H1 (cell line): ENCODE measurements at regions not wholly inside any gene's neighbourhood (a gene's known extent, or its start where the extent isn't known, plus 50 kb on each side); places are given as distances from the start of the nearest gene placed in this dataset.

Experiments used
- CTCF ChIA-PET: fragments of 300-600 bp; sonication (Branson Sonifier 250); formaldehyde crosslinking; loops from one replicate; lab custom pipeline; 2021; ENCODE audit not compliant: partially characterized antibody; lab: Charles Lee
- POLR2A ChIA-PET: fragments of 300-600 bp; sonication (Branson Sonifier 250); formaldehyde crosslinking; loops from one replicate; lab custom pipeline; 2021; ENCODE audit warnings: inconsistent platforms; ENCODE audit not compliant: partially characterized antibody; lab: Charles Lee
- DNase-seq, 2 experiments: peaks; one replicate each; pipeline versions ENCODE4 v3.0.0 to v3.0.0-alpha.2; 2010 to 2022; ENCODE audit warnings: low spot score in 2 of 2, low read depth in 1 of 2, mixed read lengths in 1 of 2
- FAIRE-seq: peaks from 2 replicates; lab custom pipeline; 2011; peaks lifted over from hg19 to GRCh38; lab: Jason Lieb, UNC
- H2AFZ ChIP-seq: 2 replicates; pipeline ENCODE4 v1.8.1; 2012; ENCODE audit warnings: low read length, inconsistent platforms
- H2AK5ac ChIP-seq: 2 replicates; pipeline ENCODE4 v1.6.1; 2013; ENCODE audit warnings: low read depth, low read length
- H2BK120ac ChIP-seq: replicated peaks from 2 replicates; pipeline ENCODE3; 2013; ENCODE audit warnings: low read depth, low read length, inconsistent platforms
- H2BK12ac ChIP-seq: 2 replicates; pipeline ENCODE4 v1.6.1; 2013; ENCODE audit warnings: low read depth, low read length
- H2BK15ac ChIP-seq: 2 replicates; pipeline ENCODE4 v1.6.1; 2013; ENCODE audit warnings: low read length
- H2BK20ac ChIP-seq: 2 replicates; pipeline ENCODE4 v1.6.1; 2013; ENCODE audit warnings: low read length
- H2BK5ac ChIP-seq: 2 replicates; pipeline ENCODE4 v1.6.1; 2013; ENCODE audit warnings: low read depth, low read length
- H3K14ac ChIP-seq: 2 replicates; pipeline ENCODE4 v1.6.1; 2013; ENCODE audit warnings: inconsistent platforms; ENCODE audit not compliant: insufficient read length
- H3K18ac ChIP-seq: 2 replicates; pipeline ENCODE4 v1.6.1; 2013; ENCODE audit warnings: low read length; ENCODE audit errors: extremely low read depth
- H3K23ac ChIP-seq: 2 replicates; pipeline ENCODE4 v1.6.1; 2013; ENCODE audit warnings: inconsistent platforms; ENCODE audit not compliant: insufficient read length
- H3K23me2 ChIP-seq: 2 replicates; pipeline ENCODE4 v1.6.1; 2013; ENCODE audit warnings: low read depth, low read length
- H3K27ac ChIP-seq: 2 replicates; pipeline ENCODE4 v1.6.1; 2011; ENCODE audit warnings: low read depth, low read length, inconsistent platforms
- H3K27me3 ChIP-seq, 4 experiments: replicated peaks in 1 of 4; 1 replicate in 1 of 4; 2 replicates in 3 of 4; pipeline versions ENCODE4 v1.6.1 to v1.8.1; 2011 to 2013; ENCODE audit warnings: low read length in 3 of 4, mild to moderate bottlenecking in 3 of 4, inconsistent platforms in 2 of 4, mixed read lengths in 2 of 4, moderate library complexity in 1 of 4; ENCODE audit not compliant: control insufficient read depth in 3 of 4, insufficient read depth in 3 of 4; ENCODE audit errors: extremely low read depth in 1 of 4
- H3K36me3 ChIP-seq, 4 experiments: 2 replicates each; pipeline versions ENCODE4 v1.6.1 to v1.8.1; 2011 to 2013; ENCODE audit warnings: mild to moderate bottlenecking in 4 of 4, low read length in 3 of 4, moderate library complexity in 2 of 4, control low read depth in 1 of 4, inconsistent platforms in 1 of 4; ENCODE audit not compliant: insufficient read depth in 4 of 4, control insufficient read depth in 2 of 4
- H3K4ac ChIP-seq: replicated peaks from 2 replicates; pipeline ENCODE3; 2013; ENCODE audit warnings: low read length, low read depth, mixed read lengths, inconsistent platforms; ENCODE audit not compliant: insufficient read length
- H3K4me1 ChIP-seq, 4 experiments: replicated peaks in 1 of 4; 1 replicate in 1 of 4; 2 replicates in 3 of 4; pipeline versions ENCODE4 v1.6.1 to v1.8.1; 2011 to 2013; ENCODE audit warnings: low read length in 3 of 4, inconsistent platforms in 2 of 4, mixed read lengths in 1 of 4; ENCODE audit not compliant: insufficient read depth in 4 of 4, control insufficient read depth in 3 of 4
- H3K4me2 ChIP-seq, 2 experiments: 2 replicates each; pipeline versions ENCODE4 v1.6.1 to v1.8.1; 2011 to 2013; ENCODE audit warnings: low read depth in 2 of 2, low read length in 2 of 2, control low read depth in 1 of 2, inconsistent platforms in 1 of 2, mild to moderate bottlenecking in 1 of 2; ENCODE audit not compliant: insufficient read depth in 1 of 2
- H3K4me3 ChIP-seq, 4 experiments: fragments of 200-600, 300-600 bp in 1 of 4; sonication (generic), shearing (Covaris generic), sonication (Bioruptor Twin) in 1 of 4; 2 replicates each; pipeline versions ENCODE4 v1.5.1 to v1.8.1; 2011 to 2016; ENCODE audit warnings: low read length in 4 of 4, low read depth in 3 of 4, control low read depth in 2 of 4, inconsistent platforms in 2 of 4, mild to moderate bottlenecking in 2 of 4, mixed read lengths in 1 of 4, moderate library complexity in 1 of 4; ENCODE audit not compliant: insufficient read depth in 2 of 4; ENCODE audit errors: extremely low read depth in 1 of 4
- H3K56ac ChIP-seq: replicated peaks from 2 replicates; pipeline ENCODE3; 2013; ENCODE audit warnings: low read depth, mild to moderate bottlenecking, mixed read lengths, low read length, inconsistent platforms; ENCODE audit not compliant: insufficient read length
- H3K79me1 ChIP-seq: 2 replicates; pipeline ENCODE4 v1.6.1; 2013; ENCODE audit warnings: low read depth, low read length, control low read depth
- H3K79me2 ChIP-seq, 2 experiments: 2 replicates each; pipeline versions ENCODE4 v1.6.1 to v1.8.1; 2012 to 2013; ENCODE audit warnings: low read length in 2 of 2, mild to moderate bottlenecking in 2 of 2, inconsistent platforms in 1 of 2; ENCODE audit not compliant: insufficient read depth in 2 of 2, control insufficient read depth in 1 of 2
- H3K9ac ChIP-seq, 4 experiments: replicated peaks in 1 of 4; 1 replicate in 1 of 4; 2 replicates in 3 of 4; pipeline versions ENCODE4 v1.6.1 to v1.8.1; 2011 to 2013; ENCODE audit warnings: low read depth in 3 of 4, low read length in 3 of 4, control low read depth in 2 of 4, mild to moderate bottlenecking in 2 of 4, moderate library complexity in 2 of 4, inconsistent platforms in 1 of 4; ENCODE audit errors: extremely low read depth in 1 of 4
- H3K9me3 ChIP-seq, 2 experiments: 2 replicates each; pipeline versions ENCODE4 v1.6.1 to v1.8.1; 2012 to 2013; ENCODE audit warnings: mild to moderate bottlenecking in 2 of 2, moderate library complexity in 2 of 2, control low read depth in 1 of 2, inconsistent platforms in 1 of 2, low read depth in 1 of 2, low read length in 1 of 2, mixed read lengths in 1 of 2; ENCODE audit not compliant: insufficient read depth in 2 of 2
- H4K20me1 ChIP-seq, 2 experiments: replicated peaks in 1 of 2; 2 replicates each; pipeline versions ENCODE3 to v1.8.1; 2011 to 2013; ENCODE audit warnings: inconsistent platforms in 2 of 2, low read length in 2 of 2, mild to moderate bottlenecking in 1 of 2; ENCODE audit not compliant: insufficient read depth in 2 of 2, control insufficient read depth in 1 of 2
- H4K5ac ChIP-seq: 2 replicates; pipeline ENCODE4 v1.6.1; 2013; ENCODE audit warnings: low read length, low read depth, mixed read lengths, inconsistent platforms; ENCODE audit not compliant: insufficient read length
- H4K8ac ChIP-seq: 2 replicates; pipeline ENCODE4 v1.8.0; 2013; ENCODE audit warnings: mild to moderate bottlenecking, moderate library complexity, low read length, inconsistent platforms; ENCODE audit not compliant: insufficient read depth; ENCODE audit errors: extremely low read depth
- H4K91ac ChIP-seq: replicated peaks from 2 replicates; pipeline ENCODE3; 2013; ENCODE audit warnings: low read length, mixed read lengths, inconsistent platforms; ENCODE audit not compliant: insufficient read length
- ATF3 ChIP-seq: IDR thresholded peaks from 2 replicates; pipeline ENCODE4 v1.6.1; 2011; ENCODE audit warnings: low read depth, mild to moderate bottlenecking, low read length; ENCODE audit not compliant: insufficient read depth
- NANOG ChIP-seq: IDR thresholded peaks from 2 replicates; pipeline ENCODE4 v1.6.1; 2011; ENCODE audit warnings: low read length, low read depth, mild to moderate bottlenecking, inconsistent platforms; ENCODE audit not compliant: insufficient read depth, poor library complexity, severe bottlenecking
- SIRT6 ChIP-seq: IDR thresholded peaks from one replicate; pipeline ENCODE4 v1.7.1; 2012; ENCODE audit warnings: low read length, inconsistent platforms
- TAF7 ChIP-seq: optimal IDR thresholded peaks from 2 replicates; pipeline ENCODE3; 2011; ENCODE audit warnings: low read depth, mild to moderate bottlenecking, inconsistent platforms, low read length, moderate library complexity, borderline replicate concordance
- YY1 ChIP-seq: IDR thresholded peaks from 2 replicates; pipeline ENCODE4 v1.6.1; 2011; ENCODE audit warnings: low read depth, mild to moderate bottlenecking, low read length

DNA sequence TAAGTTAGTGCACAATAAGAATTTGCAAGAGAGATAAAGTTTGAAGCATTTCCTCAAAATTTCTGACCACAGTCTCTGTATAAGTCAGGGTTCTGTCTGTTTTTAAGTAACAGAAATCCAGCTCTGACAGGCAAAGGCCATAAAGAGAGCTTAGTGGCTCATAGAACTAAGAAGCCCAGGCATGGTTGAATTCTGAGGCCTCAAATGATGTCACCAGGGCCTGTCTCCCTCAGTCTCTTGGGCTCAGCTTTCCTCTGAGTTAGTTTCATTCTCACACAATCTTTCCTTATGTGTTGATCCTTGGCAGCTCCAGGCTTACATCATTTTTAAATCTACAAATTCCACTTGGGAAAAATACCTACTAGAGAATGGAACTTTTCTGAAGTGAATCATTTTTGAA lies 173.4 kb upstream of the ATP2B1 start:
- no peak for DNase-seq

More for the DNA sequence above, 173.4 kb upstream of the ATP2B1 start:
- no peak overlapping the region for H4K91ac ChIP-seq
- peaks cover 0 to 4% (median 0%) of the 10 kb centered on the region in 4 experiments; a peak in 2 of 7 replicates for H3K4me1 ChIP-seq
- H3K23ac ChIP-seq: no peak overlapping the region
- H2AFZ ChIP-seq: no peak overlapping the region; the same call in 1 of the 2 replicates
- no peaks in the 10 kb centered on the region for H3K27me3 ChIP-seq
- no peak overlapping the region for H2BK15ac ChIP-seq
- no peaks in the 10 kb centered on the region for H3K36me3 ChIP-seq
- no peak overlapping the region for H3K4me3 ChIP-seq
- no peak overlapping the region for H2AK5ac ChIP-seq
- H3K9me3 ChIP-seq: no peaks in the 10 kb centered on the region
- POLR2A ChIA-PET: interaction anchor here (0.7 kb wide), 1 partner anchor 1608 kb away, joined by 3 read pairs; no protein-coding TSS in a partner anchor
- no peak for TF ChIP-seq ATF3
- no peak for TF ChIP-seq TAF7
- TF ChIP-seq YY1: no peak
- TF ChIP-seq NANOG: no peak
- TF ChIP-seq SIRT6: no peak
- TF ChIP-seq, all 59 proteins: peak for 0
- CTCF ChIA-PET: no interaction called here
- Histone ChIP-seq H3K79me1 (no peaks in the 10 kb centered on the region), H3K56ac (no peak overlapping the region), H3K9ac (no peak overlapping the region), H2BK120ac (no peak overlapping the region), H3K14ac (no peak overlapping the region), H2BK20ac (no peak overlapping the region), H3K23me2 (no peaks in the 10 kb centered on the region), H2BK12ac (no peak overlapping the region), H4K5ac (no peak overlapping the region), H3K4ac (no peak overlapping the region), H3K4me2 (no peak overlapping the region), H3K79me2 (no peaks in the 10 kb centered on the region), H4K20me1 (no peaks in the 10 kb centered on the region), H3K18ac (no peak overlapping the region), H2BK5ac (no peak overlapping the region), H4K8ac (no peak overlapping the region), H3K27ac (no peak overlapping the region)
- FAIRE-seq: no peak
